Uterus (tissue), 3 donors: ENCODE measurements at regions not wholly inside any gene's neighbourhood (a gene's known extent, or its start where the extent isn't known, plus 50 kb on each side); places are given as distances from the start of the nearest gene placed in this dataset.

ENCODE experiments used
- DNase-seq, 2 donors: peaks; one replicate each; pipeline ENCODE4 v3.0.0-alpha.2; 2019 to 2020
- H3K27ac ChIP-seq, 2 donors: fragments of 200-600 bp; sonication (generic); 1 replicate in 1 of 2; 2 replicates in 1 of 2; pipeline ENCODE4 v1.5.1; 2016 to 2018
- H3K27me3 ChIP-seq, 2 donors: fragments of 200-600 bp; sonication (generic); one replicate each; pipeline ENCODE4 v1.5.1; 2018 to 2019; ENCODE audit warnings: control low read depth in 1 of 2
- H3K36me3 ChIP-seq, 2 donors: fragments of 200-600 bp; sonication (generic); one replicate each; pipeline ENCODE4 v1.5.1; 2019; ENCODE audit warnings: control low read depth in 1 of 2
- H3K4me1 ChIP-seq, 2 donors: fragments of 200-600 bp; sonication (generic); one replicate each; pipeline ENCODE4 v1.5.1; 2018 to 2019; ENCODE audit warnings: control low read depth in 1 of 2
- H3K4me3 ChIP-seq, 2 donors: fragments of 200-600 bp; sonication (generic); 1 replicate in 1 of 2; 2 replicates in 1 of 2; pipeline ENCODE4 v1.5.1; 2018 to 2019; ENCODE audit warnings: mild to moderate bottlenecking in 1 of 2
- H3K9me3 ChIP-seq, 2 donors: fragments of 200-600 bp; sonication (generic); one replicate each; pipeline ENCODE4 v1.5.1; 2019; ENCODE audit warnings: control low read depth in 1 of 2
- CTCF ChIP-seq, 4 experiments: fragments of 200-600 bp in 2 of 4; fragments of 450-650 bp in 2 of 4; sonication (generic) in 2 of 4; IDR thresholded peaks; one replicate each; pipeline ENCODE4 v1.5.1; 2016 to 2019; ENCODE audit warnings: antibody characterized with exemption in 4 of 4, mild to moderate bottlenecking in 2 of 4, moderate library complexity in 1 of 4
- POLR2A ChIP-seq, 2 donors: fragments of 450-650 bp; IDR thresholded peaks; one replicate each; pipeline ENCODE4 v1.6.1; 2016; ENCODE audit warnings: antibody characterized with exemption in 2 of 2, mild to moderate bottlenecking in 1 of 2, moderate library complexity in 1 of 2
- intact Hi-C: fragments of 100-400 bp; cut with DNase I; formaldehyde crosslinking; loops from one replicate; pipeline ENCODE4 v1.15.1; 2023; ENCODE audit warnings: low total_unique reads
- donor health status: DM: yes; HTN: yes; CAD: no.

- no peak overlapping the region for H3K4me3 ChIP-seq
- intact Hi-C loops: no loop called here
- peaks cover 0 to 7% of the 10 kb centered on the region in 2 donors for H3K4me1 ChIP-seq
- no peak overlapping the region for H3K27ac ChIP-seq
- H3K36me3 ChIP-seq: no peaks in the 10 kb centered on the region
- no peaks in the 10 kb centered on the region for H3K9me3 ChIP-seq
- DNase-seq: no peak
- H3K27me3 ChIP-seq: no peaks in the 10 kb centered on the region
- TF ChIP-seq CTCF (IDR thresholded peaks at IDR 0.05) (no peak), POLR2A (IDR thresholded peaks at IDR 0.05) (no peak)
Measured at GRCh38 chr11:95500466-95500865, 269.5 kb upstream of the SESN3 start.

GRCh38 chr11:95499516-95500135 lies 268.6 kb upstream of the SESN3 start:
- peak overlapping the region in 1 of 2 donors; percentile 49 for H3K27ac ChIP-seq
- no peaks in the 10 kb centered on the region for H3K27me3 ChIP-seq
- TF ChIP-seq CTCF (IDR thresholded peaks at IDR 0.05): no peak
- no peak for TF ChIP-seq POLR2A (IDR thresholded peaks at IDR 0.05)
- no peak for DNase-seq
- no peaks in the 10 kb centered on the region for H3K36me3 ChIP-seq
- H3K9me3 ChIP-seq: no peaks in the 10 kb centered on the region
- intact Hi-C loops: no loop called here
- no peak overlapping the region for H3K4me3 ChIP-seq
- H3K4me1 ChIP-seq: peaks cover 0 to 7% of the 10 kb centered on the region in 2 donors

GRCh38 chr11:95498722-95499425 lies 267.9 kb upstream of the SESN3 start:
- TF ChIP-seq CTCF (IDR thresholded peaks at IDR 0.05): no peak
- TF ChIP-seq POLR2A (IDR thresholded peaks at IDR 0.05): no peak
- Histone ChIP-seq H3K27ac (no peak overlapping the region), H3K4me3 (no peak overlapping the region), H3K4me1 (peaks cover 0 to 7% of the 10 kb centered on the region in 2 donors), H3K36me3 (no peaks in the 10 kb centered on the region), H3K9me3 (no peaks in the 10 kb centered on the region), H3K27me3 (no peaks in the 10 kb centered on the region)
- intact Hi-C loops: no loop called here
- no peak for DNase-seq

- intact Hi-C loops: no loop called here
- Histone ChIP-seq H3K27ac (no peak overlapping the region), H3K4me3 (no peak overlapping the region)
Measured at GRCh38 chr11:95496901-95497300, 265.9 kb upstream of the SESN3 start.

More at GRCh38 chr11:95496901-95497300, 265.9 kb upstream of the SESN3 start:
- no peaks in the 10 kb centered on the region for H3K36me3 ChIP-seq
- DNase-seq: no peak
- no peaks in the 10 kb centered on the region for H3K27me3 ChIP-seq
- no peaks in the 10 kb centered on the region for H3K9me3 ChIP-seq
- TF ChIP-seq POLR2A (IDR thresholded peaks at IDR 0.05): no peak
- no peak for TF ChIP-seq CTCF (IDR thresholded peaks at IDR 0.05)
- peaks cover 0 to 7% of the 10 kb centered on the region in 2 donors for H3K4me1 ChIP-seq
